Hepatocyte (in vitro differentiated cells): ENCODE measurements at regions not wholly inside any gene's neighbourhood (a gene's known extent, or its start where the extent isn't known, plus 50 kb on each side); places are given as distances from the start of the nearest gene placed in this dataset.

Experiments used
- EZH2 ChIP-seq: fragments of 200-600 bp; sonication (generic); IDR thresholded peaks from 2 replicates; pipeline ENCODE4 v1.6.1; 2016; ENCODE audit warnings: antibody characterized with exemption, mild to moderate bottlenecking, borderline replicate concordance
- TF ChIP-seq, protein P1 (sequence below): fragments of 200-600 bp; sonication (generic); IDR thresholded peaks from 2 replicates; pipeline ENCODE4 v1.5.1; 2016; ENCODE audit warnings: antibody characterized with exemption, mild to moderate bottlenecking; ENCODE audit not compliant: poor library complexity

DNA sequence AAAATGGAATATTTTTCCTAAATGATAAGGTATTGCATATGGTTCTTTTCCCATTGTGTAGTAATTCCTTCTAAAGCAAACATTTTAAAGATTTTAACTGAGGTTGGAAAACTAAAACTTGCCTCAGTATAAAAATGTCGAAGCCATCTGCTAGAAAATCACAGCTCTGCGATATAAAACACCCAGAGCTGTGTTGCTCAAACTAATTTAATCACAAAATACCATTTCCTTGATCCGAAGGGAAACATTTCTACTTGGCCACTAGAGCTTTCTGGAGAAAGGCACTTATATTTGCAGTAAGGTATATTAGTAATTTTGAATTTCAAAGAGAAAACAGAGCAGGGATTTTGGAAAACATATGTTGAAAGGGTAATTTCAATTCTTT lies 209.2 kb upstream of the ZNF32 start:
- TF ChIP-seq, protein P1, sequence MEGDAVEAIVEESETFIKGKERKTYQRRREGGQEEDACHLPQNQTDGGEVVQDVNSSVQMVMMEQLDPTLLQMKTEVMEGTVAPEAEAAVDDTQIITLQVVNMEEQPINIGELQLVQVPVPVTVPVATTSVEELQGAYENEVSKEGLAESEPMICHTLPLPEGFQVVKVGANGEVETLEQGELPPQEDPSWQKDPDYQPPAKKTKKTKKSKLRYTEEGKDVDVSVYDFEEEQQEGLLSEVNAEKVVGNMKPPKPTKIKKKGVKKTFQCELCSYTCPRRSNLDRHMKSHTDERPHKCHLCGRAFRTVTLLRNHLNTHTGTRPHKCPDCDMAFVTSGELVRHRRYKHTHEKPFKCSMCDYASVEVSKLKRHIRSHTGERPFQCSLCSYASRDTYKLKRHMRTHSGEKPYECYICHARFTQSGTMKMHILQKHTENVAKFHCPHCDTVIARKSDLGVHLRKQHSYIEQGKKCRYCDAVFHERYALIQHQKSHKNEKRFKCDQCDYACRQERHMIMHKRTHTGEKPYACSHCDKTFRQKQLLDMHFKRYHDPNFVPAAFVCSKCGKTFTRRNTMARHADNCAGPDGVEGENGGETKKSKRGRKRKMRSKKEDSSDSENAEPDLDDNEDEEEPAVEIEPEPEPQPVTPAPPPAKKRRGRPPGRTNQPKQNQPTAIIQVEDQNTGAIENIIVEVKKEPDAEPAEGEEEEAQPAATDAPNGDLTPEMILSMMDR: no peak
- TF ChIP-seq EZH2: no peak
